GM23338 (cell line): ENCODE measurements at regions not wholly inside any gene's neighbourhood (a gene's known extent, or its start where the extent isn't known, plus 50 kb on each side); places are given as distances from the start of the nearest gene placed in this dataset.

Source experiments
- ATAC-seq: fragments of 200-7000 bp; cut with Tn5 transposase; 3 replicates; pipeline ENCODE4 v1.9.1; 2020
- DNase-seq: peaks from one replicate; pipeline ENCODE4 v3.0.0-alpha.2; 2015; ENCODE audit warnings: low spot score
- H2AFZ ChIP-seq: fragments of 200-600 bp; sonication (generic); 2 replicates; pipeline ENCODE4 v1.8.0; 2016; ENCODE audit warnings: antibody characterized with exemption, mild to moderate bottlenecking, moderate library complexity
- H3F3A ChIP-seq: fragments of 200-600 bp; sonication (generic); replicated peaks from 2 replicates; pipeline ENCODE4 v1.8.0; 2017; ENCODE audit warnings: antibody characterized with exemption, mixed run types, low read depth
- H3K27ac ChIP-seq: fragments of 200-600 bp; sonication (generic); 2 replicates; pipeline ENCODE4 v1.6.1; 2016; ENCODE audit warnings: low read depth
- H3K27me3 ChIP-seq: fragments of 200-600 bp; sonication (generic); 2 replicates; pipeline ENCODE4 v1.8.0; 2016; ENCODE audit warnings: mild to moderate bottlenecking, mixed run types, moderate library complexity; ENCODE audit not compliant: insufficient read depth
- H3K36me3 ChIP-seq: fragments of 200-600 bp; sonication (generic); 2 replicates; pipeline ENCODE4 v1.8.0; 2016; ENCODE audit warnings: mild to moderate bottlenecking; ENCODE audit not compliant: insufficient read depth
- H3K4me1 ChIP-seq: fragments of 200-600 bp; sonication (generic); 2 replicates; pipeline ENCODE4 v1.8.0; 2016; ENCODE audit warnings: mild to moderate bottlenecking, moderate library complexity; ENCODE audit not compliant: insufficient read depth
- H3K4me2 ChIP-seq: fragments of 200-600 bp; sonication (generic); 2 replicates; pipeline ENCODE4 v1.7.1; 2017; ENCODE audit warnings: mixed run types
- H3K4me3 ChIP-seq: fragments of 200-600 bp; sonication (generic); 2 replicates; pipeline ENCODE4 v1.6.1; 2016; ENCODE audit warnings: mixed run types
- H3K79me2 ChIP-seq: fragments of 200-600 bp; sonication (generic); replicated peaks from 2 replicates; pipeline ENCODE4 v1.8.0; 2017; ENCODE audit warnings: mild to moderate bottlenecking; ENCODE audit not compliant: insufficient read depth
- H3K9me2 ChIP-seq: fragments of 200-600 bp; sonication (generic); 2 replicates; pipeline ENCODE4 v1.8.0; 2017; ENCODE audit not compliant: insufficient read depth
- H4K20me1 ChIP-seq: fragments of 200-600 bp; sonication (generic); replicated peaks from 2 replicates; pipeline ENCODE4 v1.8.0; 2017; ENCODE audit warnings: mild to moderate bottlenecking; ENCODE audit not compliant: insufficient read depth
- H3K27ac Mint-ChIP-seq: 2 replicates; pipeline ENCODE4 v1.8.0; 2020; ENCODE audit warnings: inconsistent platforms, mild to moderate bottlenecking, moderate library complexity, mixed read lengths
- H3K27me3 Mint-ChIP-seq: 3 replicates; pipeline ENCODE4 v1.8.0; 2022; ENCODE audit warnings: low read depth, mild to moderate bottlenecking, moderate library complexity, mixed read lengths, inconsistent platforms; ENCODE audit not compliant: insufficient read depth, poor library complexity
- H3K36me3 Mint-ChIP-seq: 3 replicates; pipeline ENCODE4 v1.8.0; 2021; ENCODE audit warnings: low read depth, mild to moderate bottlenecking, inconsistent platforms, moderate library complexity, mixed read lengths
- H3K4me1 Mint-ChIP-seq: 3 replicates; pipeline ENCODE4 v1.8.0; 2020; ENCODE audit warnings: mild to moderate bottlenecking, inconsistent platforms, mixed read lengths
- H3K4me3 Mint-ChIP-seq: 3 replicates; pipeline ENCODE4 v1.8.0; 2021; ENCODE audit warnings: moderate library complexity, mild to moderate bottlenecking, inconsistent platforms, mixed read lengths
- H3K9me3 Mint-ChIP-seq: 3 replicates; pipeline ENCODE4 v1.8.0; 2020; ENCODE audit warnings: moderate library complexity, mild to moderate bottlenecking, inconsistent platforms, mixed read lengths
- CREB1 ChIP-seq: fragments of 250-450 bp; sonication (Bioruptor Pico); IDR thresholded peaks from 2 replicates; pipeline ENCODE4 v1.5.0; 2020; ENCODE audit warnings: low read depth, mild to moderate bottlenecking, moderate library complexity
- EZH2 ChIP-seq: fragments of 200-600 bp; sonication (generic); IDR thresholded peaks from one replicate; pipeline ENCODE4 v1.8.0; 2017; ENCODE audit warnings: antibody characterized with exemption, mild to moderate bottlenecking, low read depth; ENCODE audit not compliant: unreplicated experiment
- EZH2phosphoT487 ChIP-seq: fragments of 200-600 bp; sonication (generic); IDR thresholded peaks from one replicate; pipeline ENCODE4 v1.8.1; 2018; ENCODE audit warnings: antibody characterized with exemption; ENCODE audit not compliant: unreplicated experiment
- JUNB ChIP-seq: IDR thresholded peaks from one replicate; pipeline ENCODE4 v1.6.1; 2016; ENCODE audit warnings: antibody characterized with exemption; ENCODE audit not compliant: unreplicated experiment
- NANOG ChIP-seq: IDR thresholded peaks from 2 replicates; pipeline ENCODE4 v1.6.1; 2016; ENCODE audit warnings: antibody characterized with exemption, borderline replicate concordance
- POLR2AphosphoS5 ChIP-seq: IDR thresholded peaks from 2 replicates; pipeline ENCODE4 v1.6.1; 2016; ENCODE audit warnings: antibody characterized with exemption, low read depth
- STAT1 ChIP-seq: IDR thresholded peaks from one replicate; pipeline ENCODE4 v1.6.1; 2016; ENCODE audit warnings: antibody characterized with exemption; ENCODE audit not compliant: unreplicated experiment
- ZNF114 ChIP-seq: fragments of 250-450 bp; sonication (Bioruptor Pico); IDR thresholded peaks from 2 replicates; pipeline ENCODE4 v1.5.0; 2020; ENCODE audit warnings: mild to moderate bottlenecking, moderate library complexity
- ZNF331 ChIP-seq: fragments of 250-450 bp; sonication (Bioruptor Pico); IDR thresholded peaks from 2 replicates; pipeline ENCODE4 v1.5.0; 2020; ENCODE audit warnings: low read depth, mild to moderate bottlenecking, moderate library complexity
- TF ChIP-seq, protein P1 (sequence below): IDR thresholded peaks from 2 replicates; pipeline ENCODE4 v1.6.1; 2016; ENCODE audit warnings: antibody characterized with exemption
- TF ChIP-seq, protein P2 (sequence below), 2 experiments: fragments of 200-600 bp in 1 of 2; sonication (generic) in 1 of 2; conservative IDR thresholded peaks; 2 replicates each; pipeline versions ENCODE4 v1.5.1 to v1.6.1; 2016 to 2017; ENCODE audit warnings: antibody characterized with exemption in 2 of 2, low read depth in 2 of 2, mild to moderate bottlenecking in 2 of 2, moderate library complexity in 1 of 2
- TF ChIP-seq, protein P3 (sequence below): fragments of 250-450 bp; sonication (Bioruptor Pico); IDR thresholded peaks from 2 replicates; pipeline ENCODE4 v1.5.0; 2020; ENCODE audit warnings: mild to moderate bottlenecking, moderate library complexity
- TF ChIP-seq, protein P4 (sequence below): IDR thresholded peaks from one replicate; pipeline ENCODE4 v1.6.1; 2018; ENCODE audit warnings: antibody characterized with exemption; ENCODE audit not compliant: unreplicated experiment

DNA sequence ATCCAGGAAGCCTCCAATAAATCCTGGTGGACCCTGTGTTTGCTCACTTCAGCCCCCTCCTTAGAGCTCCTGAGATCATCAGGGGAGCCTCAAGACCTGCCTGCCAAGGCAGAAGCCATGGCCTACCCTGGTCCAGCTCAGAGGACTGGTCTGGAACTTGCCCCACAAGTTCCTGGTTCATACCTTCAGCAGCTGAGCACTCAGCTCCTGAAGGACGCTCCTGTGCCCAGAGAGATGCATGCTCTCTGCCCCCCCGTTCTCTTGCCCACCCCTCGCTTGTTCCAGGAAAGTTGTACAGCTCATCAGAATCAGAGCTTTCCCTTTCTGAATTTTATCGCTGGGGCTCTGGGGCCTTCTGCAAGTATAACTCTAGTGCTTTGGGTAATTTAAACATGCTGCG, 210.5 kb upstream of the ISX start:
- H3K4me1 Mint-ChIP-seq: peaks cover 13% of the 10 kb centered on the region
- Histone ChIP-seq H3K27me3 (no peaks in the 10 kb centered on the region), H2AFZ (no peak overlapping the region), H3K4me1 (peaks cover 21% of the 10 kb centered on the region), H3K4me2 (no peak overlapping the region), H4K20me1 (no peaks in the 10 kb centered on the region), H3K9me2 (peaks cover 1% of the 10 kb centered on the region; the same call in 1 of the 2 replicates), H3K4me3 (no peak overlapping the region), H3K27ac (no peak overlapping the region), H3F3A (no peaks in the 10 kb centered on the region), H3K79me2 (no peaks in the 10 kb centered on the region), H3K36me3 (no peaks in the 10 kb centered on the region)
- peaks cover 46% of the 10 kb centered on the region for H3K9me3 Mint-ChIP-seq
- H3K4me3 Mint-ChIP-seq: no peak overlapping the region
- no peak for ATAC-seq
- H3K27ac Mint-ChIP-seq: no peak overlapping the region
- no peak for DNase-seq
- TF ChIP-seq, protein P1, sequence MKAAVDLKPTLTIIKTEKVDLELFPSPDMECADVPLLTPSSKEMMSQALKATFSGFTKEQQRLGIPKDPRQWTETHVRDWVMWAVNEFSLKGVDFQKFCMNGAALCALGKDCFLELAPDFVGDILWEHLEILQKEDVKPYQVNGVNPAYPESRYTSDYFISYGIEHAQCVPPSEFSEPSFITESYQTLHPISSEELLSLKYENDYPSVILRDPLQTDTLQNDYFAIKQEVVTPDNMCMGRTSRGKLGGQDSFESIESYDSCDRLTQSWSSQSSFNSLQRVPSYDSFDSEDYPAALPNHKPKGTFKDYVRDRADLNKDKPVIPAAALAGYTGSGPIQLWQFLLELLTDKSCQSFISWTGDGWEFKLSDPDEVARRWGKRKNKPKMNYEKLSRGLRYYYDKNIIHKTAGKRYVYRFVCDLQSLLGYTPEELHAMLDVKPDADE: no peak
- TF ChIP-seq, protein P2, sequence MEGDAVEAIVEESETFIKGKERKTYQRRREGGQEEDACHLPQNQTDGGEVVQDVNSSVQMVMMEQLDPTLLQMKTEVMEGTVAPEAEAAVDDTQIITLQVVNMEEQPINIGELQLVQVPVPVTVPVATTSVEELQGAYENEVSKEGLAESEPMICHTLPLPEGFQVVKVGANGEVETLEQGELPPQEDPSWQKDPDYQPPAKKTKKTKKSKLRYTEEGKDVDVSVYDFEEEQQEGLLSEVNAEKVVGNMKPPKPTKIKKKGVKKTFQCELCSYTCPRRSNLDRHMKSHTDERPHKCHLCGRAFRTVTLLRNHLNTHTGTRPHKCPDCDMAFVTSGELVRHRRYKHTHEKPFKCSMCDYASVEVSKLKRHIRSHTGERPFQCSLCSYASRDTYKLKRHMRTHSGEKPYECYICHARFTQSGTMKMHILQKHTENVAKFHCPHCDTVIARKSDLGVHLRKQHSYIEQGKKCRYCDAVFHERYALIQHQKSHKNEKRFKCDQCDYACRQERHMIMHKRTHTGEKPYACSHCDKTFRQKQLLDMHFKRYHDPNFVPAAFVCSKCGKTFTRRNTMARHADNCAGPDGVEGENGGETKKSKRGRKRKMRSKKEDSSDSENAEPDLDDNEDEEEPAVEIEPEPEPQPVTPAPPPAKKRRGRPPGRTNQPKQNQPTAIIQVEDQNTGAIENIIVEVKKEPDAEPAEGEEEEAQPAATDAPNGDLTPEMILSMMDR (conservative IDR thresholded peaks at IDR 0.05; ENCODE audit: low read depth in 2 of 2): no peak
- TF ChIP-seq POLR2AphosphoS5 (no peak), JUNB (no peak), EZH2 (no peak), STAT1 (no peak), NANOG (no peak), CREB1 (CRISPR knock-in tag) (no peak), ZNF114 (CRISPR knock-in tag) (no peak), ZNF331 (CRISPR knock-in tag) (no peak), EZH2phosphoT487 (no peak)
- TF ChIP-seq, protein P3, sequence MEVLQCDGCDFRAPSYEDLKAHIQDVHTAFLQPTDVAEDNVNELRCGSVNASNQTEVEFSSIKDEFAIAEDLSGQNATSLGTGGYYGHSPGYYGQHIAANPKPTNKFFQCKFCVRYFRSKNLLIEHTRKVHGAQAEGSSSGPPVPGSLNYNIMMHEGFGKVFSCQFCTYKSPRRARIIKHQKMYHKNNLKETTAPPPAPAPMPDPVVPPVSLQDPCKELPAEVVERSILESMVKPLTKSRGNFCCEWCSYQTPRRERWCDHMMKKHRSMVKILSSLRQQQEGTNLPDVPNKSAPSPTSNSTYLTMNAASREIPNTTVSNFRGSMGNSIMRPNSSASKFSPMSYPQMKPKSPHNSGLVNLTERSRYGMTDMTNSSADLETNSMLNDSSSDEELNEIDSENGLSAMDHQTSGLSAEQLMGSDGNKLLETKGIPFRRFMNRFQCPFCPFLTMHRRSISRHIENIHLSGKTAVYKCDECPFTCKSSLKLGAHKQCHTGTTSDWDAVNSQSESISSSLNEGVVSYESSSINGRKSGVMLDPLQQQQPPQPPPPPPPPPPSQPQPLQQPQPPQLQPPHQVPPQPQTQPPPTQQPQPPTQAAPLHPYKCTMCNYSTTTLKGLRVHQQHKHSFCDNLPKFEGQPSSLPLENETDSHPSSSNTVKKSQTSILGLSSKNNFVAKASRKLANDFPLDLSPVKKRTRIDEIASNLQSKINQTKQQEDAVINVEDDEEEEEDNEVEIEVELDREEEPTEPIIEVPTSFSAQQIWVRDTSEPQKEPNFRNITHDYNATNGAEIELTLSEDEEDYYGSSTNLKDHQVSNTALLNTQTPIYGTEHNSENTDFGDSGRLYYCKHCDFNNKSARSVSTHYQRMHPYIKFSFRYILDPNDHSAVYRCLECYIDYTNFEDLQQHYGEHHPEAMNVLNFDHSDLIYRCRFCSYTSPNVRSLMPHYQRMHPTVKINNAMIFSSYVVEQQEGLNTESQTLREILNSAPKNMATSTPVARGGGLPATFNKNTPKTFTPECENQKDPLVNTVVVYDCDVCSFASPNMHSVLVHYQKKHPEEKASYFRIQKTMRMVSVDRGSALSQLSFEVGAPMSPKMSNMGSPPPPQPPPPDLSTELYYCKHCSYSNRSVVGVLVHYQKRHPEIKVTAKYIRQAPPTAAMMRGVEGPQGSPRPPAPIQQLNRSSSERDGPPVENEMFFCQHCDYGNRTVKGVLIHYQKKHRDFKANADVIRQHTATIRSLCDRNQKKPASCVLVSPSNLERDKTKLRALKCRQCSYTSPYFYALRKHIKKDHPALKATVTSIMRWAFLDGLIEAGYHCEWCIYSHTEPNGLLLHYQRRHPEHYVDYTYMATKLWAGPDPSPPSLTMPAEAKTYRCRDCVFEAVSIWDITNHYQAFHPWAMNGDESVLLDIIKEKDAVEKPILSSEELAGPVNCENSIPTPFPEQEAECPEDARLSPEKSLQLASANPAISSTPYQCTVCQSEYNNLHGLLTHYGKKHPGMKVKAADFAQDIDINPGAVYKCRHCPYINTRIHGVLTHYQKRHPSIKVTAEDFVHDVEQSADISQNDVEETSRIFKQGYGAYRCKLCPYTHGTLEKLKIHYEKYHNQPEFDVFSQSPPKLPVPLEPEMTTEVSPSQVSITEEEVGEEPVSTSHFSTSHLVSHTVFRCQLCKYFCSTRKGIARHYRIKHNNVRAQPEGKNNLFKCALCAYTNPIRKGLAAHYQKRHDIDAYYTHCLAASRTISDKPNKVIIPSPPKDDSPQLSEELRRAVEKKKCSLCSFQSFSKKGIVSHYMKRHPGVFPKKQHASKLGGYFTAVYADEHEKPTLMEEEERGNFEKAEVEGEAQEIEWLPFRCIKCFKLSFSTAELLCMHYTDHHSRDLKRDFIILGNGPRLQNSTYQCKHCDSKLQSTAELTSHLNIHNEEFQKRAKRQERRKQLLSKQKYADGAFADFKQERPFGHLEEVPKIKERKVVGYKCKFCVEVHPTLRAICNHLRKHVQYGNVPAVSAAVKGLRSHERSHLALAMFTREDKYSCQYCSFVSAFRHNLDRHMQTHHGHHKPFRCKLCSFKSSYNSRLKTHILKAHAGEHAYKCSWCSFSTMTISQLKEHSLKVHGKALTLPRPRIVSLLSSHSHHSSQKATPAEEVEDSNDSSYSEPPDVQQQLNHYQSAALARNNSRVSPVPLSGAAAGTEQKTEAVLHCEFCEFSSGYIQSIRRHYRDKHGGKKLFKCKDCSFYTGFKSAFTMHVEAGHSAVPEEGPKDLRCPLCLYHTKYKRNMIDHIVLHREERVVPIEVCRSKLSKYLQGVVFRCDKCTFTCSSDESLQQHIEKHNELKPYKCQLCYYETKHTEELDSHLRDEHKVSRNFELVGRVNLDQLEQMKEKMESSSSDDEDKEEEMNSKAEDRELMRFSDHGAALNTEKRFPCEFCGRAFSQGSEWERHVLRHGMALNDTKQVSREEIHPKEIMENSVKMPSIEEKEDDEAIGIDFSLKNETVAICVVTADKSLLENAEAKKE (CRISPR knock-in tag): no peak
- TF ChIP-seq, protein P4, sequence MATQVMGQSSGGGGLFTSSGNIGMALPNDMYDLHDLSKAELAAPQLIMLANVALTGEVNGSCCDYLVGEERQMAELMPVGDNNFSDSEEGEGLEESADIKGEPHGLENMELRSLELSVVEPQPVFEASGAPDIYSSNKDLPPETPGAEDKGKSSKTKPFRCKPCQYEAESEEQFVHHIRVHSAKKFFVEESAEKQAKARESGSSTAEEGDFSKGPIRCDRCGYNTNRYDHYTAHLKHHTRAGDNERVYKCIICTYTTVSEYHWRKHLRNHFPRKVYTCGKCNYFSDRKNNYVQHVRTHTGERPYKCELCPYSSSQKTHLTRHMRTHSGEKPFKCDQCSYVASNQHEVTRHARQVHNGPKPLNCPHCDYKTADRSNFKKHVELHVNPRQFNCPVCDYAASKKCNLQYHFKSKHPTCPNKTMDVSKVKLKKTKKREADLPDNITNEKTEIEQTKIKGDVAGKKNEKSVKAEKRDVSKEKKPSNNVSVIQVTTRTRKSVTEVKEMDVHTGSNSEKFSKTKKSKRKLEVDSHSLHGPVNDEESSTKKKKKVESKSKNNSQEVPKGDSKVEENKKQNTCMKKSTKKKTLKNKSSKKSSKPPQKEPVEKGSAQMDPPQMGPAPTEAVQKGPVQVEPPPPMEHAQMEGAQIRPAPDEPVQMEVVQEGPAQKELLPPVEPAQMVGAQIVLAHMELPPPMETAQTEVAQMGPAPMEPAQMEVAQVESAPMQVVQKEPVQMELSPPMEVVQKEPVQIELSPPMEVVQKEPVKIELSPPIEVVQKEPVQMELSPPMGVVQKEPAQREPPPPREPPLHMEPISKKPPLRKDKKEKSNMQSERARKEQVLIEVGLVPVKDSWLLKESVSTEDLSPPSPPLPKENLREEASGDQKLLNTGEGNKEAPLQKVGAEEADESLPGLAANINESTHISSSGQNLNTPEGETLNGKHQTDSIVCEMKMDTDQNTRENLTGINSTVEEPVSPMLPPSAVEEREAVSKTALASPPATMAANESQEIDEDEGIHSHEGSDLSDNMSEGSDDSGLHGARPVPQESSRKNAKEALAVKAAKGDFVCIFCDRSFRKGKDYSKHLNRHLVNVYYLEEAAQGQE: no peak
- no peaks in the 10 kb centered on the region for H3K36me3 Mint-ChIP-seq
- H3K27me3 Mint-ChIP-seq: peaks cover 2% of the 10 kb centered on the region
